IMR-90 (cell line): ENCODE measurements at regions not wholly inside any gene's neighbourhood (a gene's known extent, or its start where the extent isn't known, plus 50 kb on each side); places are given as distances from the start of the nearest gene placed in this dataset.

Source experiments
- ATAC-seq: fragments of 200-7000 bp; cut with Tn5 transposase; 2 replicates; pipeline ENCODE4 v1.9.1; 2020; ENCODE audit warnings: low read depth, mild to moderate bottlenecking, moderate library complexity
- BruUV-seq: library from RNA; stranded (reverse); fragments of 400-500 nt; replicated peaks from 2 replicates; lab custom pipeline; 2021; lab: Mats Ljungman, UMichigan
- CTCF ChIA-PET: fragments of 300-600 bp; formaldehyde crosslinking; extraction: SDS; loops from one replicate; lab custom pipeline; 2021; ENCODE audit warnings: antibody characterized with exemption; lab: Yijun Ruan, JAX
- POLR2A ChIA-PET: fragments of 300-600 bp; sonication (Branson Sonifier 250); formaldehyde crosslinking; loops from one replicate; lab custom pipeline; 2022; ENCODE audit warnings: antibody characterized with exemption; ENCODE audit not compliant: unreplicated experiment; lab: Charles Lee
- DNase-seq: peaks from one replicate; pipeline ENCODE4 v3.0.0; 2013
- H2AFZ ChIP-seq: replicated peaks from 2 replicates; pipeline ENCODE3; 2013; ENCODE audit warnings: low read length, mild to moderate bottlenecking; ENCODE audit not compliant: poor library complexity
- H2AK5ac ChIP-seq: 2 replicates; pipeline ENCODE4 v1.6.1; 2013; ENCODE audit warnings: low read depth, low read length, inconsistent platforms
- H2AK9ac ChIP-seq: replicated peaks from 2 replicates; pipeline ENCODE3; 2013; ENCODE audit warnings: mild to moderate bottlenecking, low read depth, low read length, moderate library complexity; ENCODE audit not compliant: poor library complexity
- H2BK120ac ChIP-seq: 2 replicates; pipeline ENCODE4 v1.6.1; 2013; ENCODE audit warnings: low read depth, low read length, inconsistent platforms
- H2BK15ac ChIP-seq: 3 replicates; pipeline ENCODE4 v1.6.1; 2013; ENCODE audit warnings: low read depth, low read length, inconsistent platforms
- H2BK20ac ChIP-seq: 2 replicates; pipeline ENCODE4 v1.6.1; 2013; ENCODE audit warnings: low read depth, mild to moderate bottlenecking, inconsistent platforms, low read length, moderate library complexity
- H2BK5ac ChIP-seq: 2 replicates; pipeline ENCODE4 v1.6.1; 2013; ENCODE audit warnings: mild to moderate bottlenecking, low read depth, low read length, inconsistent platforms; ENCODE audit not compliant: poor library complexity, severe bottlenecking
- H3K14ac ChIP-seq: replicated peaks from 2 replicates; pipeline ENCODE4 v1.6.1; 2013; ENCODE audit warnings: low read depth, low read length, inconsistent platforms
- H3K18ac ChIP-seq: 2 replicates; pipeline ENCODE4 v1.6.1; 2013; ENCODE audit warnings: low read depth, low read length, control low read depth
- H3K23ac ChIP-seq: 2 replicates; pipeline ENCODE4 v1.6.1; 2013; ENCODE audit warnings: low read depth, low read length, inconsistent platforms
- H3K27ac ChIP-seq: 2 replicates; pipeline ENCODE4 v1.5.1; 2013; ENCODE audit warnings: mild to moderate bottlenecking, control low read depth, low read length; ENCODE audit not compliant: insufficient read depth
- H3K27me3 ChIP-seq: 2 replicates; pipeline ENCODE4 v1.6.1; 2013; ENCODE audit warnings: low read length; ENCODE audit not compliant: control insufficient read depth, insufficient read depth
- H3K36me3 ChIP-seq: 2 replicates; pipeline ENCODE4 v1.6.1; 2013; ENCODE audit warnings: low read length, mixed read lengths; ENCODE audit not compliant: control insufficient read depth, insufficient read depth
- H3K4ac ChIP-seq: 2 replicates; pipeline ENCODE4 v1.6.1; 2013; ENCODE audit warnings: low read depth, low read length, inconsistent platforms
- H3K4me1 ChIP-seq: 2 replicates; pipeline ENCODE4 v1.6.1; 2013; ENCODE audit warnings: low read length, mixed read lengths; ENCODE audit not compliant: control insufficient read depth, insufficient read depth
- H3K4me2 ChIP-seq: 2 replicates; pipeline ENCODE4 v1.6.1; 2013; ENCODE audit warnings: low read depth, mild to moderate bottlenecking, control low read depth, low read length, moderate library complexity
- H3K4me3 ChIP-seq: 2 replicates; pipeline ENCODE4 v1.5.1; 2013; ENCODE audit warnings: low read depth, mild to moderate bottlenecking, control low read depth, low read length, moderate library complexity; ENCODE audit not compliant: insufficient read depth
- H3K56ac ChIP-seq: 2 replicates; pipeline ENCODE4 v1.6.1; 2013; ENCODE audit warnings: low read length, inconsistent platforms; ENCODE audit not compliant: insufficient read depth; ENCODE audit errors: extremely low read depth
- H3K79me1 ChIP-seq, 2 experiments: 2 replicates each; pipeline ENCODE4 v1.6.1; 2013; ENCODE audit warnings: low read length in 2 of 2, inconsistent platforms in 1 of 2, low read depth in 1 of 2
- H3K9ac ChIP-seq: 2 replicates; pipeline ENCODE4 v1.6.1; 2013; ENCODE audit warnings: low read depth, low read length, control low read depth
- H3K9me1 ChIP-seq: 2 replicates; pipeline ENCODE4 v1.6.1; 2013; ENCODE audit warnings: low read length, inconsistent platforms; ENCODE audit not compliant: insufficient read depth
- H3K9me3 ChIP-seq: 2 replicates; pipeline ENCODE4 v1.6.1; 2013; ENCODE audit warnings: low read length; ENCODE audit not compliant: control insufficient read depth, insufficient read depth
- H4K20me1 ChIP-seq: 2 replicates; pipeline ENCODE4 v1.6.1; 2013; ENCODE audit warnings: low read length, inconsistent platforms; ENCODE audit not compliant: insufficient read depth
- H4K5ac ChIP-seq: 2 replicates; pipeline ENCODE4 v1.6.1; 2013; ENCODE audit warnings: mild to moderate bottlenecking, low read depth, low read length, control low read depth
- H4K8ac ChIP-seq, 2 experiments: 2 replicates each; pipeline ENCODE4 v1.6.1; 2013; ENCODE audit warnings: low read depth in 2 of 2, low read length in 2 of 2, control low read depth in 1 of 2, inconsistent platforms in 1 of 2
- H4K91ac ChIP-seq: 2 replicates; pipeline ENCODE4 v1.6.1; 2013; ENCODE audit warnings: low read depth, low read length, inconsistent platforms; ENCODE audit not compliant: insufficient read depth
- CEBPB ChIP-seq: IDR thresholded peaks from 2 replicates; pipeline ENCODE4 v1.6.1; 2012; ENCODE audit warnings: low read depth, low read length, improper control_type of control experiment
- NFE2L2 ChIP-seq: fragments of 150-350 bp; IDR thresholded peaks from 2 replicates; pipeline ENCODE4 v1.6.1; 2016; ENCODE audit warnings: low read depth, mild to moderate bottlenecking, low read length
- POLR2A ChIP-seq: IDR thresholded peaks from 2 replicates; pipeline ENCODE4 v1.6.1; 2012; ENCODE audit warnings: mild to moderate bottlenecking, low read depth, low read length
- RAD21 ChIP-seq: IDR thresholded peaks from 2 replicates; pipeline ENCODE4 v1.6.1; 2012; ENCODE audit warnings: low read length, improper control_type of control experiment
- WGBS, 2 experiments: methylation state at CpG; one replicate each; pipeline versions ENCODE4 v1.1.5 to v1.1.7; 2013; ENCODE audit warnings: missing lambda C conversion rate in 2 of 2; ENCODE audit not compliant: insufficient read length in 1 of 2; ENCODE audit errors: extremely low coverage in 2 of 2; 5-methylcytosine and 5-hydroxymethylcytosine counted together
- dilution Hi-C: fragments of 300-500 bp; cut with HindIII; formaldehyde crosslinking; loops from one replicate; pipeline ENCODE4 v1.14.3; 2018; ENCODE audit warnings: low sequenced_read_pairs; ENCODE audit not compliant: unreplicated experiment
- in situ Hi-C: fragments of 300-500 bp; cut with MboI; formaldehyde crosslinking; loops from 3 replicates; pipeline ENCODE4 v1.14.3; 2019; ENCODE audit warnings: low sequenced_read_pairs, inconsistent platforms, mixed read lengths
- intact Hi-C: fragments of 100-400 bp; cut with micrococcal nuclease; formaldehyde crosslinking; loops from 2 replicates; pipeline ENCODE4 v1.10.0; 2022

- H2BK20ac ChIP-seq: no peak overlapping the region
- H3K18ac ChIP-seq: no peak overlapping the region
- WGBS, 2 experiments: no CpG with 5 or more reads among the region's 1 CpG
- H2AK5ac ChIP-seq: no peak overlapping the region
- no peak overlapping the region for H2BK15ac ChIP-seq
- H3K27ac ChIP-seq: no peak overlapping the region
- no peak for TF ChIP-seq POLR2A
- no peak for TF ChIP-seq NFE2L2
- no peak for TF ChIP-seq CEBPB
- TF ChIP-seq RAD21: no peak
- H3K9me1 ChIP-seq: no peaks in the 10 kb centered on the region
- DNase-seq: no peak
- H3K27me3 ChIP-seq: no peaks in the 10 kb centered on the region
- H3K14ac ChIP-seq: no peak overlapping the region
- no peak overlapping the region for H2BK5ac ChIP-seq
- no peaks in the 10 kb centered on the region for H4K20me1 ChIP-seq
- H4K91ac ChIP-seq: no peak overlapping the region
- BruUV-seq: no TSS peak
- H2AFZ ChIP-seq: no peak overlapping the region
- no peaks in the 10 kb centered on the region for H3K79me1 ChIP-seq
- no peak overlapping the region for H3K4me2 ChIP-seq
- H4K8ac ChIP-seq: no peak overlapping the region
- no peaks in the 10 kb centered on the region for H3K36me3 ChIP-seq
- dilution Hi-C loops (no loop called here), intact Hi-C loops (loop anchor here (10.0 kb wide), 1 partner anchor 122 kb away; no protein-coding TSS in a partner anchor), in situ Hi-C loops (no loop called here)
- no peak for ATAC-seq
- no peak overlapping the region for H4K5ac ChIP-seq
- no peak overlapping the region for H2AK9ac ChIP-seq
- no peak overlapping the region for H2BK120ac ChIP-seq
- ChIA-PET CTCF (no interaction called here), POLR2A (no interaction called here)
- H3K56ac ChIP-seq: no peak overlapping the region
- no peak overlapping the region for H3K4ac ChIP-seq
- no peak overlapping the region for H3K4me3 ChIP-seq
- H3K9me3 ChIP-seq: no peaks in the 10 kb centered on the region
- H3K4me1 ChIP-seq: no peaks in the 10 kb centered on the region
- H3K9ac ChIP-seq: no peak overlapping the region
- no peak overlapping the region for H3K23ac ChIP-seq
Observed at GRCh38 chr13:32907211-32907610, 109.0 kb upstream of the KL start.
